GM10248 (cell line): ENCODE measurements at regions not wholly inside any gene's neighbourhood (a gene's known extent, or its start where the extent isn't known, plus 50 kb on each side); places are given as distances from the start of the nearest gene placed in this dataset.

Experiments
- CTCF ChIA-PET: fragments of 300-600 bp; sonication (Branson Sonifier 250); formaldehyde crosslinking; extraction: SDS; loops from one replicate; lab custom pipeline; 2021; ENCODE audit warnings: antibody characterized with exemption; lab: Yijun Ruan, JAX
- POLR2A ChIA-PET: fragments of 350-650 bp; sonication (Branson Sonifier 250); formaldehyde crosslinking; extraction: SDS; loops from one replicate; lab custom pipeline; 2020; ENCODE audit warnings: antibody characterized with exemption; lab: Yijun Ruan, JAX
- DNase-seq: peaks from one replicate; pipeline ENCODE4 v3.0.0; 2012; ENCODE audit errors: extremely low spot score
- TF ChIP-seq, protein P1 (sequence below): IDR thresholded peaks from 2 replicates; pipeline ENCODE4 v1.5.1; 2012; ENCODE audit warnings: mild to moderate bottlenecking, low read depth; ENCODE audit errors: extremely low read depth, missing control alignments, control extremely low read depth

DNA sequence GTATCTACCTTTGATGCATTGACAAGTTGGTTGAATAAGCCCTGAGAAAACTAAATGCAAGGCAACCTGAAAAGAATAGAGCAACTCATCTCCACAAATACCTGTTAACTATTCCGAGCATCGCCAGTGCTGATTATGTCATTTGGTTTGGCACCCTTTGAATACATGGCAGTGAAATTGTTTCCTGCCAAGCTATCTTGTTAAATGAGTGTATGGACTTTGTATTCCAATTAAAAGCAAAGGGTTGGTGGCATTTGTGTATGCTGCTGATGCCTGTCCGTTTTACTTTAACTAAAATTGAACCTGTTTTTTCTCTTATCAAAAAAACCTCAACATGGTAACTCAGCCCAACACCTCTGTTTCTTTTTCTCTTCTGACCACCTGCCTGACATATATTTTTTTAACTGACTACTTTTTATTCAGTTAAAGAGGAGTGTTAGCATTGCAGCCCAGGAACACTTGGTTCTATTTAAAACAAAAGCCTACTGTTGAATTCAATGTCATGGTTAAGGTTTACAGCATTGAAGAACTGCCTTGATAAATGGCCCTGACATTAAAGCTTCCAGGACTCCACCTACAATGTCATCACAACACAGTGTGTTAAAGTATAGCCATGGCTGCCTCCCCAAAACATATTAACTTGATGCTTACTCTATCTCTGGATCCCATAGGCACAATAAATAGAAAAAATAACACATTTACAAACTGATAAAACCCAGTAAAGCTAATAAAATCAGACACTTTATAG lies 838.3 kb upstream of the NOVA1 start:
- CTCF ChIA-PET = no interaction called here
- no peak for DNase-seq
- TF ChIP-seq, protein P1, sequence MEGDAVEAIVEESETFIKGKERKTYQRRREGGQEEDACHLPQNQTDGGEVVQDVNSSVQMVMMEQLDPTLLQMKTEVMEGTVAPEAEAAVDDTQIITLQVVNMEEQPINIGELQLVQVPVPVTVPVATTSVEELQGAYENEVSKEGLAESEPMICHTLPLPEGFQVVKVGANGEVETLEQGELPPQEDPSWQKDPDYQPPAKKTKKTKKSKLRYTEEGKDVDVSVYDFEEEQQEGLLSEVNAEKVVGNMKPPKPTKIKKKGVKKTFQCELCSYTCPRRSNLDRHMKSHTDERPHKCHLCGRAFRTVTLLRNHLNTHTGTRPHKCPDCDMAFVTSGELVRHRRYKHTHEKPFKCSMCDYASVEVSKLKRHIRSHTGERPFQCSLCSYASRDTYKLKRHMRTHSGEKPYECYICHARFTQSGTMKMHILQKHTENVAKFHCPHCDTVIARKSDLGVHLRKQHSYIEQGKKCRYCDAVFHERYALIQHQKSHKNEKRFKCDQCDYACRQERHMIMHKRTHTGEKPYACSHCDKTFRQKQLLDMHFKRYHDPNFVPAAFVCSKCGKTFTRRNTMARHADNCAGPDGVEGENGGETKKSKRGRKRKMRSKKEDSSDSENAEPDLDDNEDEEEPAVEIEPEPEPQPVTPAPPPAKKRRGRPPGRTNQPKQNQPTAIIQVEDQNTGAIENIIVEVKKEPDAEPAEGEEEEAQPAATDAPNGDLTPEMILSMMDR = no peak
- POLR2A ChIA-PET = no interaction called here

DNA sequence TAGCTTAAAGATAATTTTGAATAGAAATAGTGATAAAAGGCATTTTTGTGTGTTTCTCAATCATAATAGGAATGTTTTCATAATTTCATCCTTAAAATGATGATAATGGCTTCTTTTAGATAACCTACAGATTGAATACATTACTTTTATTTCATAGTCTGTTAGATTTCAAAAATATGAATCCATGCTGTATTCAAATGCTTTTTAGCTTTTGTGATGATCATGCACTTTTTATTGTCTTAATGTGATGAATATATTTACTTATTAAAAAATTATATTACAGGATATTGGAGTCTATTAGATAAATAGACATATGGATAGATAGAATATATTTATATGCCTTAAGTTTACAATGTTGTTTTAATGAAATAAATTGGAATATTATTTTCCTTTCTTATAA lies 886.8 kb upstream of the NOVA1 start:
- TF ChIP-seq, protein P1 = no peak
- no peak for DNase-seq
- ChIA-PET CTCF (no interaction called here), POLR2A (no interaction called here)

DNA sequence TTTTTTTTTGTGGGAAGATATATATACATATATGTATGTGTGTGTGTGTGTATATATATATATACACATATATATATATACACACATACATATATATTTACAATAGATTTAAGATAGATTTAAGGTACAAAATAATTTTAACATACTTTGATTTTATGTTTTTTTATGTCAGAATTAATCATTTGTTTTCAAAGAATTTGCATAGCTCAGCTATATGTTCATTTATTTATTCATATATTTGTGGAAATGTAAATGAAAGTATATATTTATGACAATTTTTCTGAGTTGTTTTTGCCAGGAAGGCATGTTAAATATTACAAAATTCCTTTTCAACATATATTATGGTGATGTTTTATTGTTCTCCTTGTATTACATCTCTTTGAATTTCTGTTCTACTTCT lies 887.4 kb upstream of the NOVA1 start:
- no peak for DNase-seq
- CTCF ChIA-PET = no interaction called here
- TF ChIP-seq, protein P1 = no peak
- POLR2A ChIA-PET = no interaction called here

DNA sequence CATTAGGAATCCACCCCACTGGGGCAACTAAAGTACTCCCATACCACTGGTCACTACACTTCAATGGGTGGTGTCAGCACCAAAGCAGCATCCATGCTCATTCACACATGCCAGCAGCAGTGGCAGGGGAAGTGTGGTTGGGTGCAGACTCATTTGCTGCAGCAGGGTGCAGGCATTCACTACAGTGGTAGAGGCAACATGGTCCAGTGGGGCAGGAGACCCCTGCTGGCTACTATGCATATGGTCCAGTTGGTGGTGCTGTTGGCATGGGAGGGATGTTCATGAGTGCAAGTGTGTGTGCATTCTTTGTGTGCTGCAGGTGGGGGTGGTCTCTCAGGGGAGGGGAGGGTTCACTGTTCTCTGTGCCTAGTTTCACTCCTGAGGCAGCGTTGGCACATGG lies 908.4 kb upstream of the NOVA1 start:
- ChIA-PET CTCF (no interaction called here), POLR2A (no interaction called here)
- no peak for DNase-seq
- TF ChIP-seq, protein P1 = no peak

DNA sequence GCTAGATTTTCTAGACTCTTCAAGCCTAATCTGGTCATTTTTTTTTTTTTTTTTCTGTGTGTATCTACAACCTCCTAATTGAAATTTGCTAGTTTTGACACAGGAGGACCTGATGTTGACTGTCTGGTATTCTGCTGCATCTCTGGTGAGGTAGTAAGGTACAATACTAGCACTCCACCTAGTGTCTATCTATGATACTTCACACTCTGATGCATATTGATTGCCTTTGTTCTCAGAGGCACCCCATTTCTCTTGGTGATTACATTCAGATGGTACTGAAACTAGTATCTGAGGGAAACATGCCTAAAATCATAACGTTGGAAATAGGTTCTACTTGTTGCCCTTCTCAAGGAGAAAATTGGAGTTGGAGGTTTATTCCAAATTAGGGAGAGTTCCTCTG lies 930.5 kb upstream of the NOVA1 start:
- CTCF ChIA-PET = no interaction called here

DNA sequence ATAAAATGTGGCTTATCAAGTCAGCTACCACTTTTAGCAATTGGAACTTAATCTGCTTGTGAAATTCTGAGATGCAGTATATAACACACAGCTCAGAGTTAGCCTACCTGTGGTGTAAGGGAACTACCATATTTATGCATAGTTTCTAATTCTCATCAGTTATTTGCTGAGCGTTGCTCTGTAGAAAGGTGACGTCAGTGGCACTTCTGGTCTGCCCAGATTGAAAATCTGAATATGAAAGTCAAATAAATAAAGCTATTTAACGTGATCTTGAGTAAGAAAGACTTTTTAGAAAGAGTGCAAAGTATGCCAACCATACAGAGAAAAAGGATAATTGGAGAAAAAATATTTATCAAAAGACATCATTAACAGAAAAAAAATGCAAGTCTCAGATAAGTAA lies 938.9 kb upstream of the NOVA1 start:
- ChIA-PET CTCF (no interaction called here), POLR2A (no interaction called here)
- TF ChIP-seq, protein P1 = no peak
- no peak for DNase-seq

More for the DNA sequence above, 930.5 kb upstream of the NOVA1 start:
- TF ChIP-seq, protein P1 = no peak
- DNase-seq = no peak
- POLR2A ChIA-PET = no interaction called here
